HG03432 (cell line): ENCODE measurements at regions not wholly inside any gene's neighbourhood (a gene's known extent, or its start where the extent isn't known, plus 50 kb on each side); places are given as distances from the start of the nearest gene placed in this dataset.

Source experiments
- ATAC-seq: cut with Tn5 transposase; IDR thresholded peaks from one replicate; pipeline ENCODE4 v1.9.1; 2021; ENCODE audit warnings: mild to moderate bottlenecking, moderate library complexity; ENCODE audit not compliant: unreplicated experiment

- ATAC-seq: no peak
Measured at GRCh38 chr10:89153971-89154370, 53.1 kb downstream of the CH25H start.

GRCh38 chr10:89153116-89153515 is 54.0 kb downstream of the CH25H start:
- no peak for ATAC-seq

GRCh38 chr10:89151857-89152256 is 55.3 kb downstream of the CH25H start:
- no peak for ATAC-seq

DNA sequence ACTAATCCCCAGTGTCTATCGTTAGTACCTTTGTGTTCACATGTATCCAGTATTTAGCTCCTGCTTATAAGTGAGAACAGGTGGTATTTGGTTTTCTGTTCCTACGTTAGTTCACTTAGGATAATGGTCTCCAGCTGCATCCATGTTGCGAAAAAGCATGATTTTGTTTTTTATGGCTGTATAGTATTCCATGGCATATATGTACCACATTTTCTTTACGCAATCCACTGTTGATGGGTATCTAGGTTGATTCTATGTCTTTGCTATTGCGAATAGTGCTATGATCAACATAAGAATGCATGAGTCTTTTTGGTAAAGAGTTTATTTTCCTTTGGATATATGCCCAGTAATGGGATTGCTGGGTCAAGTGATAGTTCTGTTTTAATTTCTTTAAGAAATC is 59.1 kb downstream of the CH25H start:
- no peak for ATAC-seq

- ATAC-seq: no peak
Measured at GRCh38 chr10:89147256-89147655, 59.9 kb downstream of the CH25H start.

- ATAC-seq: no peak
Measured at GRCh38 chr10:89144836-89145235, 62.3 kb downstream of the CH25H start.

GRCh38 chr10:89142590-89142989 is 64.5 kb downstream of the CH25H start:
- ATAC-seq: no peak

- ATAC-seq: no peak
Measured at GRCh38 chr10:89138755-89139490, 68.2 kb downstream of the CH25H start.

- peak; percentile 75 for ATAC-seq
Measured at GRCh38 chr10:89134963-89135362, 72.2 kb downstream of the CH25H start.

- no peak for ATAC-seq
Measured at GRCh38 chr10:89129911-89130310, 77.2 kb downstream of the CH25H start.

DNA sequence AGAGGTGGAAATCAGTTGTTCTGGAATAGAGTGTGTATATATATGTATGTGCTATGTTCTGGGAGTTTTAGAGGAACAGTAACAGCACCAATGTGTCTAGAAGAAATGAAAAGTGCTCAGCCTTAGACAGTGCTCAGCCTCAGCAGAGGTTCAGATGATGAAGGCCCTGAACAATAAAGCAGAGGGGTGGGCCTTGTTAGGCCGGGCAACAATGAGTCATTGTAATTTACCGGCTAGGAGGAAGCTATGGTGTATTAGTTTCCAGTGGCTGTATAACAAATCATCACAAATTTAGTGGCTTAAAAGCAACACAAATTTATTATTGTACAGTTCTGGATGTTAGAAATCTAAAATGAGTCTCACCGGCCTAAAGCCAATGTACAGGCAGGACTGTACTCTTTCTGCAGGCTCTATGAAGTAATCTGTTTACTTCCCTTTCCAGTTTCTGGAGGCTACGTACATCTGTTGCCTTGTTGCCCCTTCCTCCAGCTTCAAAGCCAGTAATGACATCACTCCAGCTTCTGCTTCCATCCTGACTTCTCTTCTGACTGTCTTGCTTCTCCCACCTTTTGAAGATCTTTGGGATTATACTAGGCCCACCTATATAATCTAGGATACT is 84.6 kb downstream of the CH25H start:
- no peak for ATAC-seq

GRCh38 chr10:89121764-89122020 is 85.4 kb downstream of the CH25H start:
- no peak for ATAC-seq

DNA sequence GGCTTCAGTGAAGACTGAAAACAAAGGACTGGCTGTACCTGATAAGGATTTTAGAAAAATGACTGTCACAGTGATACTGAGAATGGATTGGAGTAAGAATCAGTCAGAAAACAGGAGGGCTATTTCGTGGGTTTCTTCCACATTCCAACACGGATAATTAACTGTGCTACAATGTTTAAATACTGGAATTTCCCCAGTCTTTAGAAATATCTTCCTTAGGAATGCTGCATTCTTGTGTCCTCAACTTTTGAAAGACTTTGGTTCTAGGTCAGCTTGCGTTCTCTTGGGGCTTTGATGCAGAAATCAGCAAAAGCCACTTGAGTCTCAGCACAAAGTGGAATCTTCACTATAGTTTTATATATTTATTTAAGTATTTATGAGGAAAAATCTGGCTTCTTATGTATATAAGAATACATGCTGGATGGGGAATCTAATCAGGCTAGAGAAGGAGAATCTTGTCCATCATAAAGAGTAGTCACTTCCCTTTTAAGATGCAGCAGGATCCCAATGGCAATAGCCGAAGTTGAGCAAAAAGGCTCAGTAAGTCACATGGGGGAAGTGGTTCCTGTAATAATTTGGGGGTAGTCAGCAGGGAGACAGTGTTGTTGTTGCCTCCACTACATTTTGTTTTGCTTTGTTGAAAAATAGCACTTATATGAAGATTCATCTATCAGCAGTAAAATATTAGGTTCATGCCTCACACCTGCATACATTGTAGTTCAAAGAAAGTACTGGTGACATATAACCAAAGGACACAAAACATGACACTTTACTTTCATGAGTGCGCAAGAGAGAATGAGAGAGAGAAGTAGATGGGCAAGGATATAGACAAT is 86.0 kb downstream of the CH25H start:
- ATAC-seq: no peak

DNA sequence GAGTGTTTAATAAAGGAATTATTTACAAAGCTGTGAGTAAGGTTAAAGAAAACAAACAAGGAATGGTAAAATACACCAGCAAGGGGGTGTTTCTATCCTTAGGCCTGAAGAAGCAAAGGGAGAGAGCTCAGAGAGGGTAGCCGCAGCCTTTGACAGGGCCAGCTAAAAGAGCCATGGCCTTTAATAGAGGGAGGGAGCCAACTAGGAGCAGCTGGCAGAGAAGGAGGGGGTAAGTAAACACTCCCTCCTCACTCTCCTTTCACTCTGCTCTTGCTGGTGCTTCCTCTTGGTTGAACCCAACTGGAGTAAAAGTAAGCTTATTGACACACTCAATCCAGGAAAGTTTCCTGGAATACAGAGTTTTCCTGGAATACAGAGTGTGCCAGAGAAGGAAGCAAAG is 87.5 kb downstream of the CH25H start:
- no peak for ATAC-seq

DNA sequence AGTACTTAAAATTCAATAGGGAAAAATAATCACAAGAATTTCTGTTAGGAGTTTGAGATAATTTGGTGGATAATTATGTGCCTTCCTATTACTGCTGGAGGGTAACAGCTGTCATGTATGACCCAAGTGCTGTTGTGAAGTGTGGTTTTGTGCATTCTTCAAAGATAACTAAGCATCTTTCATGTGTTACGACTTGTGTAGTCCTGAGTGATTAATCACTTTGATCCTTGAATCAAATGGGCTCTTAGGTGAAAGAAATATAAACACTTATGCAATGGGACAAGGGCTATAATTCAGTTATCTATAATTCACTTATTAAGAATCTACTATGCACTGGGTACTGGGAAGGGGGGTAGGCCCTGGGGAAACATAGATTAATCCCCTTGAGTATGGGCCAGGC is 89.0 kb downstream of the CH25H start:
- ATAC-seq: no peak

DNA sequence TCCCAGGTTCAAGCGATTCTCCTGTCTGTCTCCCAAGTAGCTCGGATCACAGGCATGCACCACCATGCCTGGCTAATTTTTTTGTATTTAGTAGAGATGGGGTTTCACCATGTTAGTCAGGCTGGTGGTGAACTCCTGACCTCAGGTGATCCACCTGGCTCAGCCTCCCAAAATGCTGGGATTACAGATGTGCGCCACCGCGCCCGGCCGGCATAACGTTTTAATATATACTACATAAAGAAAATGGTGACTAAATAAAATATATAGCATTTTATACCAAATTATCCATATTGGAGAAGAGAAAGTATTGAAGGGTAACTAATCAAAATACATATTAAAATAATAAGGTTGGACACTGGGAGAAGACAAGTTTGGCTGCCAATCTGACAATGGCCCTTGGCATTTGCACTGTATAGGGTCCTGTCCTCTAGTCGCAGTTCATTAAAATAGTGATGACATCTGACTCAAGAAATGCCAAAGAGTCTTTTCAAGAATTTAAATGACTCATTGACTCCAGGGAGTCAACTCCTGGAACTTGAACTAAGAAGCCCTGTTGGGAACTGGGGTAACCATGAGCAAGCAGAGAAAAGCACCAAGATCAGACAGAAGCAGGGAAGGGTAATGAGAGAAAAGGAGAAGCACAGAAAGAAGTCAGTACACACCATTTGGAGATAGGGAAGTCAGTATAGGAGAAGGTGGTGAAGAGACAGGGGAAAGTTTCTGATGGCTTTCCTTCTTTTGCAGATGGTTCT is 91.1 kb downstream of the CH25H start:
- no peak for ATAC-seq

DNA sequence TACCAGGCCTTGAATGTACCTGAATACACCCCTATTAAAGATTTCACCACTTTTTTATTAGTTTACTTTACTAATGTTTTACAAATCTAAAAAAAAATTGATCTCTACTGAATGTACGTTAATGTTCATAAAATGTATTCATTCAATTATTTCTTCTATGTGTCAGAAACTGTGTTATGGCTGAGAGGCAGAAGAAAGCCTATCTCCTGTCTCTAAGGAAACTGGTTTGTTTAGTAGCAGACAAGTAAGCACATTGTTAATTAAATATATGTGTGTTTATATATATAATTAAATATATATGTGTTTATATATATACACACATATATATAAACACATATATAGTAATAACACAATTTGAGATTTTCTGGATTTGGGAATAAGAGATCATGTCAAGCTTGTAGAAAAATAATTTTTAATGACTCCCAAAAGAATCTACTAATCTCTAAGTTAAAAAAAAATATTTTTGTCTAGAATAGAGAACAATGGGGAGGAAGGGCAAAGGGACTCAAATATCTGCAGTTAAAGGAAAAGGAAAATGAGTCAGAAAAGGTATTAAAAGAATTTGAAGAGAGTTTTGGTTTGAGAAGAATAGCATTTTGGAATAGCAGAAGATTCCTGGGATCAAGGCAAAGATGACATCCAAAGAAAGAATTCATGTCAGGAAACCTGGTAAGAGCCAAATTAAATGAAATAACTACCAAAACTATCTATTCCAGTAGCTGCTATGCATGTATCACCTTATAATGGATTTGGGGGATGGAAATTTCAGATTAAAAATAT is 92.1 kb downstream of the CH25H start:
- ATAC-seq: no peak

DNA sequence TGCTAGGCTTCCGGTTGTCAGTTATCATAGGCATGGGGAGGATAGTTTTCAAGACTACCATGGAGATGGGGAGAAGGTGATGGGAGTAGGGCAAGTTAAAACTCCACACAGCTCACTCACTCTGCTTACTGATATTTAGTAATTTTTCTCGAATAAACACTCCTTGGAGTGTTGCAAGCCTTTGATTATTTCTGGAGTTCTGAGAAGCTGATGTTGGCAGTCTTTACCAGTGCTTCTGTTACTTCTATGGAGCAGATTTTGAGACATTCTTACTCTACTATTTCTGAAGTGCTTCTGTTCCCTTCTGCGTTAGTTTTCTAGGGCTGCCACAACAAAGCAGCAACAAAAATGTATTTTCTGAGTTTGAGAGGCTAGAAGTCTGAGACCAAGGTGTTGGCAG is 104.4 kb downstream of the CH25H start:
- no peak for ATAC-seq

GRCh38 chr10:89101943-89102342 is 105.2 kb downstream of the CH25H start:
- no peak for ATAC-seq

DNA sequence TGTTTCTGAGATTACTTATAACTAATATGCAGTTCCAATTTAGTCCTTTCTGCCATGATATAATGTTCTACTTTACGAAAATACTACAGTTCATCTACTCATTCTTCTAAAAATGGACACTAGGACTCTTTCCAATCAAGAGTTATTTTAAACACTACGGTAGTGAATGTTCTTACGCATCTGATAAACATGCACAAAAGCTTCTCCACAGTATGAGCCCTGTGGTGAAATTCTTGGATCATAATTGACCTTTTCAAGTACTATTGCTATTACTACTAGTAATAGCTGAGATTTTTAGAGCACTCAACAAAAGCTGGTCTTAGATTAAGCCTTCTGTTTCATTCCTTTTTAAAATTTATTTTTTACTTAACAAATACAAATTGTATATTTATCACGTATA is 106.4 kb downstream of the CH25H start:
- ATAC-seq: no peak

DNA sequence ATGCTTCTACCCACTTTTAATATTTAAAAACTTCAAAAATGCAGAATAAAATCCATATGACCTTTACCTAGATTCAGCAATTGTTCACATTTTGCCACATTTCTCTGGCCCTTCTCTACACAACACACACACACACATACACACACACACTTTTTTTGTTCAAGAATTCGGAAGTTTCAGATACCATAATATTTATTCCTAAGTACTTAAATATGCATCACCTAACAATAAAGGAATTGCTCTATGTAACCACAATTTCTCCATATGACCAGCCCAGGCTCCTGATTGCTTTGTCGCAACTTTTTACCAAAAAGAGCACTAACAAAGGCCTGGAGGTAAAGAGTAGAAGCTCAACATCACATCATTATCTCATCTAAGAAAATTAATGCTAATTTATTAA is 106.6 kb downstream of the FAS start:
- no peak for ATAC-seq
